Stimulated activated CD8-positive, alpha-beta memory T cell treated with anti-CD3 and anti-CD28 coated beads, Interleukin-2, amount 100 ng/mL, for 48 hours (primary cell): ENCODE measurements at regions not wholly inside any gene's neighbourhood (a gene's known extent, or its start where the extent isn't known, plus 50 kb on each side); places are given as distances from the start of the nearest gene placed in this dataset.

Source experiments
- DNase-seq, 2 donors: peaks; one replicate each; pipeline ENCODE4 v3.0.0-alpha.2; 2020; ENCODE audit warnings: low read depth in 2 of 2

DNA sequence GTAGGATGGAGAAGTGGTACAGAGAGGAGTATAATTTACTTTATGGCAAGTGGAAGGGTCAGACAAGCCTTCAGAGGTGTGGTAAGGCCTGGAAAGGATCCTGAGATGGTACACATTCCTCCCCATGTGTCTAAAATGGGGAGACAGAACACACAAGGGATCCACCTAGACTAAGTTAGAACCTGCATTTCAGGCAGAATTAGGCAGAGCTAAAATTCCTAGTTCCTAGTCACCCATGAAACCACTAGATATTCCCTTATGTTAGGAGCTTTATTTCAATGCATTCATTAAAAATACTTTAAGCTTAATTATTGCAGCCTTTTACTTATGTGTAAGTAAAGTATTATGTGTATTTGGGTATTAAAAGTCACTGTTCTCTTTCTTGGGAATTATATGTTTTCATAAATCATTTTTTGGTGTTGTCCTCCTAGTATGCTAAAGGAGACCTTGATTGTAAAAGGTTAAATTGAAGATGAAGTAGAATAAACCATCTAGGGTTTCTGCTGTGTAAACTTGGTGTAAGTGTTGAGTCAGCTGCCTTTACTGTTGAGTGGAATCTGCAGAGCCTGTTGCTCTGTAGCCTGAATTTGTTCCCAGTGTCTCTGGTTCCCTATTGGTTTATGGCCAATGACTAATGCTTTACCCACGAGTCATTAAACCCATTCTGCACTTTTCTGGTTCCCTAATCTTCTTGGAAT, 423.2 kb downstream of the ATP23 start:
- no peak for DNase-seq

DNA sequence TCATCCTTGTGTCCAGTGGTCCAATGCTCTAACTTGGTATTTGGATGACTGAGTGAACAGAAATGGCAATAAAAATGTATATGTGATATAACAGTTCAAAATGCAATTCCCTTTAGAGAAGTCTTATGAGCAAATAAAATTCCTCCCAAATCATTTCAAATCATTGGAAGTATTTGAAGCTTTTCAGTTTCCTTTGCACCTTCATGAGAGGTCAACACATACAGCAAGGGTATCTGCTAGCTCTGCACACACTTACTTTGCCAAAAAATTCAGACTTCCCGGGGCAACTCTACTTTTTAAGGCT, 423.7 kb downstream of the ATP23 start:
- no peak for DNase-seq

DNA sequence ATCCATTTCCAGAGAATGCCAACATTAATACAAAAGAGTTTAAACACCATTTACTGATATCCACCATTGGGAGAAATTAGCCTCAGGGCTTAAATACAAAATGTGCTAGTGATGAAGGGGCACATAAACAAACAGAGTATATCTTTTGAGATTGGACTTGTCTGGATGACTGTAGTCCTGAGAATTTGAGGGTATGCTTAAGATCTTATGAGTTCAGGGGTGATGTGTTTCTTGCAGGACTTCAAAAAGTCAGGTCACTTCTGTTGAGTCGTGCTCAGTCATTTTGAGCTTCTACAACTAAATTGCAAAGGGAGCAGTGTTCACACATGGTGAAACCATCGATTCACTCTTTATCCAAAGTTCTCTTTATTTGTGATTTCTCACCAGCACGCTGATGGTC, 425.7 kb downstream of the ATP23 start:
- DNase-seq = no peak

GRCh38 chr12:58368001-58368400, 426.6 kb downstream of the ATP23 start:
- no peak for DNase-seq

DNA sequence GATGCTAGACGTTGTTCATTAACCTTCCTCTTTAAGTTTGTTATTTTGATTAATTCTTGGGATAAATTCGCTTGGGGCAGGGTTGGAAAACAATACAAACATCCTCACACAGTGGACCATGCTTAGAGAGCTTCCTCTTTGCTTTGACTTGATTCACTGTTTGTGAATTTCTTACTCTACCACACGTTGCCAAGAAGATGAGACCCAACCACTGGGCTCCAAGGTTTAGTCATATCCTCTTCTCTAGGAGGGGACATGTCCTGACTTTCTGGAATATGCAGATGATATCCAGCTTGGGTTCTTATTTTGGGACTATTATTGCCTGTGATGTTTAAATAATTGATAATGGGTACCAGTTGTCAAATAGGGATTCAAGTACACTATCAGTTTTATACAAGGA, 428.2 kb downstream of the ATP23 start:
- no peak for DNase-seq

GRCh38 chr12:58372298-58372697, 430.9 kb downstream of the ATP23 start:
- no peak for DNase-seq

DNA sequence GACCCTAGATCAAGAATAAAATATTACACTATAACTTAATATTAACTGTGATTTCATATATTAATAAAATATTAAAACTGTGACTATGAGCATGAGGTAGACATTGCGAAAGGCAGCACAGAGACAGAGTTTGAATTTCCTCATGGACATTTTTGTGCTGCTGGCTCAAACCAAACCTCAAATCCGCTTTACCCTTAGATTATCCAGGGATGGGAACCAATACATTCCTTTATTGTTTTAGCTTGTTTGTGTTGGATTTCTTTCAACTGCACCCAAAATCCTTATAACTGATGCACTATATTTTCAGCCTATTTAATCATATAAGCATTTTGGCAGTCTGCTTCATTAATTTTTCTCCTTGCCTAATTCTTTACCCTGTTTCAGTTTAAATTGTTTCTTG, 436.7 kb downstream of the ATP23 start:
- no peak for DNase-seq

DNA sequence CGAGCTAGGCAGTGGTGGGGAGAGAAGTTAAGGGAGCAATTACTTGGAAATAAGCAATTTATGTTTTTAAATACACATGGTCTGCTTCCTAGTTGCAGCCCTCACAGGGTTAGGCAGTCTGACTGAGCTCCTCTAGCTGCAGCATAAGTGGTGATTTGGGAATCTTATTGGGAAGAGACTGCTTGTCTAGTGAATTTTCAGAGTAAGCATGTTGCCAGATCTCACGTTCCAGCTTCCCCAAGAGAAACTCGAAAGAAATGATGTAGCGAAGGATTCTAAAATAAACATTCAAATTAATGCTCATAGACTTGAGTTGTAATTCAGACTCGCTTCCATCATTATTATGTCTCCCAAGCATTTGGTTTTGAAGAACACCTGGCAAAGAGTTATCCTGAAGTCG, 440.2 kb downstream of the ATP23 start:
- DNase-seq = no peak

- DNase-seq = no peak
Measured at GRCh38 chr12:58384196-58384595, 442.8 kb downstream of the ATP23 start.

GRCh38 chr12:58386136-58386535, 444.8 kb downstream of the ATP23 start:
- no peak for DNase-seq

DNA sequence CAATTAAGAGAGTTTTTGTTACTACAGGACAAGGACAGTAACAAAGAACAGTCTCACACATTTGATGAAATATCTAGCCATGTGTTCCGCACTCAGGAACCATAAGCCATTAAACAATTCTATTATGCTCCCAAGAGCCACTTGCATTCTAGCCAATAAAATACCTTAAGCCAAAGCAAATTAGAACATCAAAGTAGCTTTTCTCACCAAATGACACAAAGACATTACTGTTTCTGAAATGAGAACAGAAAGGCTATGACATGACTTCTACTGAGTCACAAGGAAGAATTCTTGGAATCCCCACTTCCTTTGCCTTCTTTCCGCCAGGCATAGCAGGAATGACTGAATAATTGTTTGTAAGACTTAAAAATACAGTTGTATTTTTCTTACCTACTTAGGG, 445.8 kb downstream of the ATP23 start:
- no peak for DNase-seq

GRCh38 chr12:58388261-58388660, 446.9 kb downstream of the ATP23 start:
- DNase-seq = no peak

DNA sequence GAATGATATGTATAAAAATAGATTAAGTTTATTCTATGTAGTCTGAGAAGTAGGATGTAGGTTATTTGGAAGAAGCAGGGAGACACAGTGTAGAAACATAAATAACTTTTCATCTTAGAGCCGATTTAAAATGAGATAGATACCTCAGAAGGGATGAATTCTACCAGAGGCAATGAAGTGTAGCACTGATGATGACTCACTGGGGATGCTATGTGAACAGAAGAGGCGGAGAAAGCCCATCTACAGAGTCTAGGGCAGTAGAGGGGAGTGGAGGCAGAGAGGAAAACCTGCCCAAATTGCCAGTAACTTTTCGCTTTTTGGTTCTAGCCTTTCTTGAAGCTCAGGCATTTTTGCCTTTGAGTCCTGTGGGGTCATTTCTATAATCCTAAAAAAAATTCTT, 451.8 kb downstream of the ATP23 start:
- DNase-seq = no peak

- no peak for DNase-seq
Measured at GRCh38 chr12:58395056-58395455, 453.7 kb downstream of the ATP23 start.

DNA sequence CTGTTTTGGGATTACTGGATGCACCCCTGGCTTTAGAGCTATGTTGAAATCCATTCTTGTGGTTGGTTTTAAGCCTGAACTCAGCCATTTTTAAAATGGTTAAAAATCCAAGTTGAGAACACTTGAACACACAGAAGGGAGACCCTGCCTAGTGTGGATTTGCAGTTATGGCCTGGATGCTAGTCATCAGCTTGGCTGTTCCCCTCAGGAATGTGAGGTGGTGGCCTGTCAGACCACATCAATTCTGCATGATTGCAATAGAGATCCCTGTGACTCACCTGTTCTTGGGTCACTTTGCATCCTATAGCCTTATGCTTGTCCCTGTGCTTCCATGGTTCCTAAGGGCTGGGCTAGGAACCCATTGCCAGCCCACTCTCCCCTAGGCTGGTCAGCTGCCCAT, 454.1 kb downstream of the ATP23 start:
- no peak for DNase-seq

GRCh38 chr12:58396239-58396638, 454.9 kb downstream of the ATP23 start:
- no peak for DNase-seq

DNA sequence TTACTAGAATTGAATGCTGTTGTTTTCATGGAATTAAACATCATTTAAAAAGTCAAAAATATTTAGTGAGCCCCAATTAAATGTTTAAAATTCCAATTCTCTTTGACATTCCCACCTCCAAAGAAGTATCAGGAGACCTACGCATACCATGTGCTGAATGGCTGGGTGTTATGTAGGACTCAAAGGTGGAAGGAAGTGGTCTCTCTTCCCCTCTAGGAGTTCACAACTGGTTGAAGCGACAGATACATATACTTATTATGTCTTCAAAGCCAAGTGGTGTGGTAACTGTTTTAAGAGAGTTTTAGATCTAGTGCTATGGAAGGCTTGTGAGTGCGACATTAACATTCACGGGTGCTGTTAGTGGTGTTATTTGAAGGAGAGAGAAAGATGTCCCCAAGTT, 464.0 kb downstream of the ATP23 start:
- no peak for DNase-seq

- DNase-seq = no peak
Measured at GRCh38 chr12:58408516-58408915, 467.1 kb downstream of the ATP23 start.

DNA sequence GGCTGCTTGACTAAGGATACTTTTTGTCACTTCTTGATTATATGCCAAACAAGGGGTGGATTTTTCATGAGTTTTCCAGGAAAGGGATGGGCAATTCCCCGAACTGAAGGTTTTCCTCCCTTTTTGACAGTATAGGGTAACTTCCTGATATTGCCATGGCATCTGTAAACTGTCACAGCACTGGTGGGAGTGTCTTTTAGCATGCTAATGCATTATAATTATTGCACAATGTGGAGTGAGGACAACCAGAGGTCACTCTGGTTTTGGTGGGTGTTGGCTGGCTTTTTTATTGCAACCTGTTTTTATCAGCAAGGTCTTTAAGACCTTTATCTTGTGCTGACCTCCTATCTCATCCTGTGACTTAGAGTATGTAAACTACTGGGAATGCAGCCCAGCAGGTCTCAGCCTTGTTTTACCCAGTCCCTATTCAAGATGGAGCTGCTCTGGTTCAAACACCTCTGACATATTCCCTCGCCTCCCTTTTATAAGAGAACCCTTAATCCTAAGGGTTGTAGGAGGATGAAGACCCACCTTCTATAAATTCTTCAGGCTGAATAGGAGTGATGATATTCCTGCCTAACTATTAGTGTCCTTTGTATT, 471.2 kb downstream of the ATP23 start:
- DNase-seq = no peak

- DNase-seq = no peak
Measured at GRCh38 chr12:58413794-58414193, 472.4 kb downstream of the ATP23 start.

DNA sequence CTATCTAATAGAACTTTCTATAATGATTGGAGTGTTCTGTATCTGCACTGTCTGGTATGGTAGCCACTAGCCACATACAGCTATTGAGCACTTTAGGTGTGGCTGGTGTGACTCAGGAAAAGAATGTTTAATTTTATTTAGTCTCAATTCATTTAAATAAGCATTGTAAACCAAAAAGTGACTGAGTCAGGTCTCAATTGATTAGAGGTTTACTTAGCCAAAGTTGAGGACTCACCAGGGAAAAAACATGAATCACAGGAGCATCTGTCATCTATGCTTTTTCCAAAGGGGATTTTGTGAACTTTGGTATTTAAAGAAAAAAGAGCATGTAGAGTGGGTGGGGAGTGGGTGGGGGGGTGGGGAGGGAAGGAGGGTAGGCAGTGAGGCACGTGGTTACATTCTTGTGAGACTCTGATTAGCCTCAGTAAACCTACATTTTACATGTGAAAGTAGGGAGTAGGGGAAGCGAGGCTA, 473.1 kb downstream of the ATP23 start:
- no peak for DNase-seq

DNA sequence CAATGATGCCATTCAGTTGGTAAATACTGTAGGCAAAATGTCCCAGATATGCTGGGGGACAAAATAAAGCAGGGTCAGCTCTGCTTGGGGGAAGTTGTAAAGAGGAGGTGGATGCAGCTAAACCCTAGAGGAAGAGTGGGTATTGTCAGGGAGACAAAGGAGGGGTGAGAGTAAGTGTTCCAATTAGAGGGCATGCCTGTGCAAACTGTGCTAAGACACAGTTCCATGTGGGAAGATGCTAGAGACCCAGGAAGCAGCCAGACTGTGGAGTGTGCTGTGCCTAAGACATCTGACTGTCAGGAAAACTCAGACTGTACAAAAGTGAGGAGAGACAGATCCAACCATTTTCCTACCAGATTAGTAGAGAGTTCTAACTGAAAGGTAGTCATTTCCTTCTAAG, 474.3 kb downstream of the ATP23 start:
- DNase-seq = no peak

- DNase-seq = no peak
Measured at GRCh38 chr12:58416236-58416635, 474.9 kb downstream of the ATP23 start.

GRCh38 chr12:58419196-58419760, 477.9 kb downstream of the ATP23 start:
- DNase-seq = no peak
